WTC11 (cell line): ENCODE measurements at regions not wholly inside any gene's neighbourhood (a gene's known extent, or its start where the extent isn't known, plus 50 kb on each side); places are given as distances from the start of the nearest gene placed in this dataset.

ENCODE experiments used
- ATAC-seq: fragments of 200-7000 bp; cut with Tn5 transposase; 2 replicates; pipeline ENCODE4 v1.10.0; 2021; ENCODE audit warnings: mild to moderate bottlenecking, moderate library complexity
- CTCF ChIA-PET: fragments of 300-600 bp; sonication (Branson Sonifier 250); formaldehyde crosslinking; loops from one replicate; lab custom pipeline; 2021; ENCODE audit warnings: antibody characterized with exemption; lab: Charles Lee
- POLR2A ChIA-PET: fragments of 350-600 bp; sonication (Branson Sonifier 250); formaldehyde crosslinking; loops from one replicate; lab custom pipeline; 2021; ENCODE audit warnings: antibody characterized with exemption; lab: Charles Lee
- DNase-seq: peaks from one replicate; pipeline ENCODE4 v3.0.0; 2021; ENCODE audit warnings: low spot score
- H3K27ac Mint-ChIP-seq: 2 replicates; pipeline ENCODE4 v1.8.0; 2021; ENCODE audit warnings: mixed read lengths
- H3K27me3 Mint-ChIP-seq: 2 replicates; pipeline ENCODE4 v1.8.0; 2021; ENCODE audit warnings: low read depth, mild to moderate bottlenecking, moderate library complexity, mixed read lengths
- H3K36me3 Mint-ChIP-seq: 2 replicates; pipeline ENCODE4 v1.8.0; 2021; ENCODE audit warnings: mixed read lengths
- H3K4me1 Mint-ChIP-seq: 2 replicates; pipeline ENCODE4 v1.8.0; 2022; ENCODE audit warnings: mixed read lengths
- H3K4me3 Mint-ChIP-seq: 2 replicates; pipeline ENCODE4 v1.8.0; 2021; ENCODE audit warnings: mild to moderate bottlenecking, moderate library complexity, mixed read lengths
- H3K9me3 Mint-ChIP-seq: 2 replicates; pipeline ENCODE4 v1.8.0; 2021; ENCODE audit warnings: mixed read lengths
- ATF2 ChIP-seq: sonication (generic); formaldehyde crosslinking; IDR thresholded peaks from 2 replicates; pipeline ENCODE4 v1.8.1; 2022; ENCODE audit warnings: low read depth, missing genetic modification reagents, borderline replicate concordance
- CBFB ChIP-seq: sonication (generic); formaldehyde crosslinking; IDR thresholded peaks from 2 replicates; pipeline ENCODE4 v1.8.1; 2022; ENCODE audit warnings: mild to moderate bottlenecking, low read depth, missing genetic modification reagents
- CDX4 ChIP-seq: fragments of 250-450 bp; sonication (Bioruptor Pico); IDR thresholded peaks from 2 replicates; pipeline ENCODE4 v1.9.0; 2021; ENCODE audit warnings: moderate library complexity, mild to moderate bottlenecking, inconsistent platforms, borderline replicate concordance
- E2F1 ChIP-seq: sonication (generic); formaldehyde crosslinking; IDR thresholded peaks from 2 replicates; pipeline ENCODE4 v1.8.0; 2022; ENCODE audit warnings: mild to moderate bottlenecking, missing genetic modification reagents
- ESRRA ChIP-seq: sonication (generic); formaldehyde crosslinking; IDR thresholded peaks from 2 replicates; pipeline ENCODE4 v1.8.1; 2022; ENCODE audit warnings: mild to moderate bottlenecking, missing genetic modification reagents, borderline replicate concordance
- JAZF1 ChIP-seq: fragments of 250-450 bp; sonication (Bioruptor Pico); IDR thresholded peaks from 2 replicates; pipeline ENCODE4 v1.9.0; 2021; ENCODE audit warnings: moderate library complexity, mild to moderate bottlenecking, inconsistent platforms
- MLX ChIP-seq: sonication (generic); formaldehyde crosslinking; IDR thresholded peaks from 2 replicates; pipeline ENCODE4 v1.8.1; 2023; ENCODE audit warnings: mild to moderate bottlenecking, missing genetic modification reagents, moderate library complexity
- MXD4 ChIP-seq: fragments of 250-450 bp; sonication (Bioruptor Pico); IDR thresholded peaks from 2 replicates; pipeline ENCODE4 v1.8.0; 2021; ENCODE audit warnings: mild to moderate bottlenecking, moderate library complexity, borderline replicate concordance
- RORB ChIP-seq: fragments of 250-450 bp; sonication (Bioruptor Pico); IDR thresholded peaks from 2 replicates; pipeline ENCODE4 v1.9.0; 2021; ENCODE audit warnings: mild to moderate bottlenecking
- TCF7 ChIP-seq: sonication (generic); formaldehyde crosslinking; IDR thresholded peaks from 2 replicates; pipeline ENCODE4 v1.8.0; 2022; ENCODE audit warnings: mild to moderate bottlenecking, low read depth, missing genetic modification reagents, moderate library complexity
- TEAD1 ChIP-seq: sonication (generic); formaldehyde crosslinking; IDR thresholded peaks from 2 replicates; pipeline ENCODE4 v1.8.0; 2022; ENCODE audit warnings: mild to moderate bottlenecking, missing genetic modification reagents
- USF1 ChIP-seq: sonication (generic); formaldehyde crosslinking; IDR thresholded peaks from 2 replicates; pipeline ENCODE4 v1.8.0; 2022; ENCODE audit warnings: mild to moderate bottlenecking, missing genetic modification reagents
- ZNF416 ChIP-seq: fragments of 250-450 bp; sonication (Bioruptor Pico); IDR thresholded peaks from 2 replicates; pipeline ENCODE4 v1.9.0; 2021; ENCODE audit warnings: mild to moderate bottlenecking, inconsistent platforms
- ZNF425 ChIP-seq: fragments of 250-450 bp; sonication (Bioruptor Pico); conservative IDR thresholded peaks from 2 replicates; pipeline ENCODE4 v1.9.0; 2021; ENCODE audit warnings: mild to moderate bottlenecking
- ZNF532 ChIP-seq: fragments of 250-450 bp; sonication (Bioruptor Pico); IDR thresholded peaks from 2 replicates; pipeline ENCODE4 v1.9.0; 2021; ENCODE audit warnings: mild to moderate bottlenecking, borderline replicate concordance

GRCh38 chr2:104599787-104600510 is 254.0 kb upstream of the POU3F3 start:
- TF ChIP-seq MLX (CRISPR knock-in tag) (no peak), ESRRA (no peak), USF1 (CRISPR knock-in tag) (no peak), ZNF425 (CRISPR knock-in tag) (no peak)
- POLR2A ChIA-PET: interaction anchor here (0.6 kb wide), 1 partner anchor 14 kb away, joined by 4 read pairs; no protein-coding TSS in a partner anchor
- no peak overlapping the region for H3K4me3 Mint-ChIP-seq
- H3K27ac Mint-ChIP-seq: no peak overlapping the region
- ATAC-seq (no peak), DNase-seq (no peak)
- H3K27me3 Mint-ChIP-seq: no peaks in the 10 kb centered on the region; the same call in 1 of the 2 replicates
- H3K9me3 Mint-ChIP-seq: peaks cover 65% of the 10 kb centered on the region
- CTCF ChIA-PET: no interaction called here
- H3K36me3 Mint-ChIP-seq: peaks cover 23% of the 10 kb centered on the region
- H3K4me1 Mint-ChIP-seq: no peaks in the 10 kb centered on the region; the same call in 1 of the 2 replicates

GRCh38 chr2:104606056-104606455 is 247.9 kb upstream of the POU3F3 start:
- peaks cover 71% of the 10 kb centered on the region for H3K9me3 Mint-ChIP-seq

GRCh38 chr2:104616856-104617255 is 237.1 kb upstream of the POU3F3 start:
- H3K9me3 Mint-ChIP-seq: no peaks in the 10 kb centered on the region
- ChIA-PET CTCF (no interaction called here), POLR2A (no interaction called here)
- DNase-seq (no peak), ATAC-seq (no peak)
- H3K27ac Mint-ChIP-seq: no peak overlapping the region
- H3K4me3 Mint-ChIP-seq: no peak overlapping the region
- H3K4me1 Mint-ChIP-seq: no peaks in the 10 kb centered on the region
- no peaks in the 10 kb centered on the region for H3K27me3 Mint-ChIP-seq
- no peak for TF ChIP-seq JAZF1 (CRISPR knock-in tag)
- TF ChIP-seq ZNF425 (CRISPR knock-in tag): no peak
- TF ChIP-seq TEAD1 (CRISPR knock-in tag): no peak
- no peak for TF ChIP-seq RORB
- TF ChIP-seq MXD4: no peak
- no peak for TF ChIP-seq E2F1
- TF ChIP-seq ATF2 (CRISPR knock-in tag): no peak
- TF ChIP-seq ZNF416 (CRISPR knock-in tag): no peak
- no peak for TF ChIP-seq CBFB (CRISPR knock-in tag)
- TF ChIP-seq ZNF532: no peak
- TF ChIP-seq CDX4 (CRISPR knock-in tag): no peak
- H3K36me3 Mint-ChIP-seq: no peaks in the 10 kb centered on the region

More at GRCh38 chr2:104606056-104606455, 247.9 kb upstream of the POU3F3 start:
- Mint-ChIP-seq H3K27ac (no peak overlapping the region), H3K4me1 (no peaks in the 10 kb centered on the region), H3K27me3 (peaks cover 7% of the 10 kb centered on the region; the same call in 1 of the 2 replicates), H3K4me3 (no peak overlapping the region), H3K36me3 (peaks cover 36% of the 10 kb centered on the region)
- ATAC-seq: no peak
- DNase-seq: no peak
- POLR2A ChIA-PET: no interaction called here
- no peak for TF ChIP-seq JAZF1 (CRISPR knock-in tag)
- TF ChIP-seq TCF7: no peak
- CTCF ChIA-PET: no interaction called here
